ENCODE measurements at regions not wholly inside any gene's neighbourhood (a gene's known extent, or its start where the extent isn't known, plus 50 kb on each side); places are given as distances from the start of the nearest gene placed in this dataset.

- intact Hi-C loops (cut with DNase I; ENCODE audit: low total_unique reads): no loop called here
- WGBS, 5 donors: 56 to 70% (median 63%) methylated on average over 1 of the region's 1 CpG
- TF ChIP-seq EP300 (IDR thresholded peaks at IDR 0.05): no peak
- no peak for TF ChIP-seq POLR2A (IDR thresholded peaks at IDR 0.05)
- no peak for TF ChIP-seq CTCF (IDR thresholded peaks at IDR 0.05)
- no peak for TF ChIP-seq POLR2AphosphoS5 (IDR thresholded peaks at IDR 0.05)
These were observed 223.5 kb upstream of the MEF2C start for GRCh38 chr5:89106480-89106879.

GRCh38 chr5:89105836-89106235 lies 222.9 kb upstream of the MEF2C start:
- no peak for DNase-seq
- intact Hi-C loops (cut with DNase I; ENCODE audit: low total_unique reads): no loop called here
- Histone ChIP-seq H3K9me3 (no peaks in the 10 kb centered on the region), H3K4me3 (no peak overlapping the region), H3K27ac (no peak overlapping the region), H3K36me3 (no peaks in the 10 kb centered on the region), H3K4me1 (no peaks in the 10 kb centered on the region), H3K27me3 (no peaks in the 10 kb centered on the region)
- WGBS, 5 donors: 91 to 99% (median 97%) methylated on average over 2 of the region's 2 CpGs
- TF ChIP-seq EP300 (IDR thresholded peaks at IDR 0.05): no peak
- TF ChIP-seq POLR2AphosphoS5 (IDR thresholded peaks at IDR 0.05): no peak
- no peak for TF ChIP-seq CTCF (IDR thresholded peaks at IDR 0.05)
- TF ChIP-seq POLR2A (IDR thresholded peaks at IDR 0.05): no peak

More at GRCh38 chr5:89106480-89106879, 223.5 kb upstream of the MEF2C start:
- H3K4me1 ChIP-seq: no peaks in the 10 kb centered on the region
- H3K9me3 ChIP-seq: no peaks in the 10 kb centered on the region
- H3K4me3 ChIP-seq: no peak overlapping the region
- DNase-seq: no peak
- no peaks in the 10 kb centered on the region for H3K27me3 ChIP-seq
- H3K27ac ChIP-seq: no peak overlapping the region
- no peaks in the 10 kb centered on the region for H3K36me3 ChIP-seq

GRCh38 chr5:89105171-89105695 lies 222.2 kb upstream of the MEF2C start:
- H3K4me1 ChIP-seq: no peaks in the 10 kb centered on the region
- DNase-seq: no peak
- TF ChIP-seq POLR2A (IDR thresholded peaks at IDR 0.05) (no peak), POLR2AphosphoS5 (IDR thresholded peaks at IDR 0.05) (no peak), EP300 (IDR thresholded peaks at IDR 0.05) (no peak), CTCF (IDR thresholded peaks at IDR 0.05) (no peak)
- no peaks in the 10 kb centered on the region for H3K36me3 ChIP-seq
- no peaks in the 10 kb centered on the region for H3K9me3 ChIP-seq
- WGBS, 5 donors: 3 to 58% (median 30%) methylated on average over 1 of the region's 1 CpG
- no peak overlapping the region for H3K4me3 ChIP-seq
- H3K27me3 ChIP-seq: no peaks in the 10 kb centered on the region
- H3K27ac ChIP-seq: no peak overlapping the region
- intact Hi-C loops (cut with DNase I; ENCODE audit: low total_unique reads): no loop called here

- H3K27me3 ChIP-seq: no peaks in the 10 kb centered on the region
- intact Hi-C loops (cut with DNase I; ENCODE audit: low total_unique reads): no loop called here
- H3K4me1 ChIP-seq: no peaks in the 10 kb centered on the region
- peaks cover 0 to 5% (median 0%) of the 10 kb centered on the region in 4 donors for H3K9me3 ChIP-seq
- no peak overlapping the region for H3K27ac ChIP-seq
- H3K36me3 ChIP-seq: no peaks in the 10 kb centered on the region
- TF ChIP-seq POLR2AphosphoS5 (IDR thresholded peaks at IDR 0.05): no peak
- no peak for TF ChIP-seq CTCF (IDR thresholded peaks at IDR 0.05)
- TF ChIP-seq POLR2A (IDR thresholded peaks at IDR 0.05): no peak
- TF ChIP-seq EP300 (IDR thresholded peaks at IDR 0.05): no peak
- DNase-seq: no peak
- H3K4me3 ChIP-seq: no peak overlapping the region
These were observed 215.3 kb upstream of the MEF2C start for GRCh38 chr5:89098199-89098756.

All from stomach (tissue), 8 donors.